ENCODE measurements at regions not wholly inside any gene's neighbourhood (a gene's known extent, or its start where the extent isn't known, plus 50 kb on each side); places are given as distances from the start of the nearest gene placed in this dataset.

DNA sequence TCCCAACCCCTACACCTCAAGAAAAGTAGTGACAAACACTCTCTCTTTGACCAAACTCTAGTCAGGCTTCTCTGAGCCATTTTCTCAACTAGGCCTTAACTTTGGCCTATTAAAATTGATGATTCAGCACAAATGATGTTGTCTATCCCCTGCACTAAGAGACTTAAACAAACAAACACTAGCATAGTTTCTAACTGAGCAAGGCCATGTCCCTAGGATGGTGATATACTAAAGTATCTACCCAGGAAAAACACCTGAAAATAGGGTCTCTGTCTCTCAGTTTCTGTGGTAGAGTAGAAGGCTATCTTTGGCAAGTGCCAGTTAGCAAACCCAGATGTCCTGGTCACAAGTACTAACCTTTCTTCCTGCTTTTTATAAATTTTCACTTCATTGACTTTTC lies 219.7 kb upstream of the ANO3 start:
- no peaks in the 10 kb centered on the region for H3K27me3 ChIP-seq
- no peaks in the 10 kb centered on the region for H3K36me3 ChIP-seq
- intact Hi-C loops (cut with DNase I): no loop called here
- DNase-seq: no peak
- no peak overlapping the region for H3K27ac ChIP-seq
- peaks cover 0 to 6% (median 0%) of the 10 kb centered on the region in 3 donors for H3K9me3 ChIP-seq
- no peak for TF ChIP-seq POLR2A (IDR thresholded peaks at IDR 0.05)
- TF ChIP-seq, protein P1, sequence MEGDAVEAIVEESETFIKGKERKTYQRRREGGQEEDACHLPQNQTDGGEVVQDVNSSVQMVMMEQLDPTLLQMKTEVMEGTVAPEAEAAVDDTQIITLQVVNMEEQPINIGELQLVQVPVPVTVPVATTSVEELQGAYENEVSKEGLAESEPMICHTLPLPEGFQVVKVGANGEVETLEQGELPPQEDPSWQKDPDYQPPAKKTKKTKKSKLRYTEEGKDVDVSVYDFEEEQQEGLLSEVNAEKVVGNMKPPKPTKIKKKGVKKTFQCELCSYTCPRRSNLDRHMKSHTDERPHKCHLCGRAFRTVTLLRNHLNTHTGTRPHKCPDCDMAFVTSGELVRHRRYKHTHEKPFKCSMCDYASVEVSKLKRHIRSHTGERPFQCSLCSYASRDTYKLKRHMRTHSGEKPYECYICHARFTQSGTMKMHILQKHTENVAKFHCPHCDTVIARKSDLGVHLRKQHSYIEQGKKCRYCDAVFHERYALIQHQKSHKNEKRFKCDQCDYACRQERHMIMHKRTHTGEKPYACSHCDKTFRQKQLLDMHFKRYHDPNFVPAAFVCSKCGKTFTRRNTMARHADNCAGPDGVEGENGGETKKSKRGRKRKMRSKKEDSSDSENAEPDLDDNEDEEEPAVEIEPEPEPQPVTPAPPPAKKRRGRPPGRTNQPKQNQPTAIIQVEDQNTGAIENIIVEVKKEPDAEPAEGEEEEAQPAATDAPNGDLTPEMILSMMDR (IDR thresholded peaks at IDR 0.05): no peak
- no peak overlapping the region for H3K4me3 ChIP-seq
- no peaks in the 10 kb centered on the region for H3K4me1 ChIP-seq

DNA sequence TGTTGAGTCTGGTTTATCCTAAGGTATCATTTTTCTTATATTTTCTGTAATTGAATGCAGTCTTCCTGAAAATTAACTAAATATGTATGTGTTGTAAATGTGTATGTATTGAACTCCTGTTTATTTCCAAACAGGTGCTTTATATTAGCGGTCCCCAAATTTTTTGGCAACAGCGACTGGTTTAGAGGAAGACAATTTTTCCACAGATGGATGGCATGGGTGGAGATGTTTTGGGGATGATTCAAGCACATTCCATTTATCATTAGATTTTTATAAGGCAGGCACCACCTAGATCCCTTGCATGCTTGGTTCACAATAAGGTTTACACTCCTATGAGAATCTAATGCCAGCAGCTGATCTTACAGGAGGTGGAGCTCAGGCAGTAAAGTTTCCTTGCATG lies 210.5 kb upstream of the ANO3 start:
- intact Hi-C loops (cut with DNase I): no loop called here
- Histone ChIP-seq H3K27ac (no peak overlapping the region), H3K36me3 (no peaks in the 10 kb centered on the region), H3K9me3 (no peaks in the 10 kb centered on the region), H3K4me1 (no peaks in the 10 kb centered on the region), H3K27me3 (no peaks in the 10 kb centered on the region), H3K4me3 (no peak overlapping the region)
- TF ChIP-seq, protein P1 (IDR thresholded peaks at IDR 0.05): no peak
- no peak for TF ChIP-seq POLR2A (IDR thresholded peaks at IDR 0.05)
- DNase-seq: no peak
- WGBS, 2 donors: 71 to 100% methylated on average over 2 of the region's 2 CpGs

DNA sequence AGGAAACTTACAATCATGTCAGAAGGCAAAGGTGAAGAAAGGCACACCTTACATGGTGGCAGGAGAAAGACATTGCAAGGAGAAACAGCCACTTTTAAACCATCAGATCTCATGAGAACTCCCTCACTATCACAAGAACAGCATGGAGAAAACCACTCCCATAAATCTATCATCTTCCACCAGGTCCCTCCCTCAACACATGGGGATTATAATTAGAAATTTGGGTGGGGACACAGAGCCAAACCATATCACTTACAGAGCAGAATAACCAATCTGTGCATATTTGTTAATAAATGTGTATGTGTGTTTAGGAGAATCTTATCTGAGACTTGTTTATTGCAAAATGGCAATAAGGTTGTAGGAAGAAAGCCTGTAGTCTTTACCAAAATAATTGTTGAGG lies 205.2 kb upstream of the ANO3 start:
- no peak overlapping the region for H3K4me3 ChIP-seq
- H3K9me3 ChIP-seq: no peaks in the 10 kb centered on the region
- no peaks in the 10 kb centered on the region for H3K36me3 ChIP-seq
- TF ChIP-seq, protein P1 (IDR thresholded peaks at IDR 0.05): no peak
- TF ChIP-seq POLR2A (IDR thresholded peaks at IDR 0.05): no peak
- H3K4me1 ChIP-seq: no peaks in the 10 kb centered on the region
- no peak for DNase-seq
- no peaks in the 10 kb centered on the region for H3K27me3 ChIP-seq
- intact Hi-C loops (cut with DNase I): no loop called here
- H3K27ac ChIP-seq: no peak overlapping the region

DNA sequence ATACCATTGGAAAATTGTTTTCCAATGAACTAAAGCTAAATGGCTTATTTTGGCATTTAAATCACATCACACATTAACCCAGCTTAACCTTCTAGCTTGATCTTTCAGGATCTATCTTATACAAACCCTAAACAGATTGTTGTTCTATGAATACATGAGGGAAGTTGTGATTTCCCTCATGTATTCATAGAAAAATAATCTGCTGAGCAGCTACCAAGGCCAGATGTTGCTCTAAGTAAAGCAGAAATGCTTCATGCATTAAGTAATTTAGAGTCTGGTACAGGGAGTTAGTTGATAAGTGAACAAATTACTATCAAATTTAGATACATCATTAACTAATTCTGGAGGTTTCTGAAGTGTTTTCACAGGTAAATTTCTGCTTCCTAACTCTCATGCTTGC lies 204.6 kb upstream of the ANO3 start:
- Histone ChIP-seq H3K4me3 (no peak overlapping the region), H3K27me3 (no peaks in the 10 kb centered on the region), H3K36me3 (no peaks in the 10 kb centered on the region), H3K27ac (no peak overlapping the region), H3K4me1 (no peaks in the 10 kb centered on the region), H3K9me3 (no peaks in the 10 kb centered on the region)
- no peak for DNase-seq
- TF ChIP-seq POLR2A (IDR thresholded peaks at IDR 0.05): no peak
- intact Hi-C loops (cut with DNase I): no loop called here

DNA sequence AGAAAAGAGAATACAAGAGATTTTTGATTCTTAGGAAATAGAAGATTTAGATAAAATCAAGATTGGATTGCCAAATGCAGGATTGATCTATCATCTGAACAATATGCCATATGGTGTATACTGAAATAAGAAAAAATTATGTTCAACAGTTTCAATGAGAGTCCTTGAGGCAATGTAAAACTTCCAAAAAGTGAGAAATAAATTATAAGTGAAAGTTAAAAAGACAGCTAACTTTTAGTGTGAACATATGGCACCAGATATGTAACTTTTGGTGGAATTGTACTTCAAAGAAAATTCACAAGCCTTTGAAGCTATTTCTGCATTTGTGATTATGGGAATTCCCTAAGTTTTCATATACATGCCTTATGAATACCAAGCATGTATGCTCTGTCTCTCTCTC lies 200.5 kb upstream of the ANO3 start:
- Histone ChIP-seq H3K9me3 (no peaks in the 10 kb centered on the region), H3K27me3 (no peaks in the 10 kb centered on the region), H3K4me1 (no peaks in the 10 kb centered on the region), H3K36me3 (no peaks in the 10 kb centered on the region), H3K4me3 (no peak overlapping the region), H3K27ac (no peak overlapping the region)
- TF ChIP-seq, protein P1 (IDR thresholded peaks at IDR 0.05): no peak
- TF ChIP-seq POLR2A (IDR thresholded peaks at IDR 0.05): no peak
- intact Hi-C loops (cut with DNase I): no loop called here
- no peak for DNase-seq

DNA sequence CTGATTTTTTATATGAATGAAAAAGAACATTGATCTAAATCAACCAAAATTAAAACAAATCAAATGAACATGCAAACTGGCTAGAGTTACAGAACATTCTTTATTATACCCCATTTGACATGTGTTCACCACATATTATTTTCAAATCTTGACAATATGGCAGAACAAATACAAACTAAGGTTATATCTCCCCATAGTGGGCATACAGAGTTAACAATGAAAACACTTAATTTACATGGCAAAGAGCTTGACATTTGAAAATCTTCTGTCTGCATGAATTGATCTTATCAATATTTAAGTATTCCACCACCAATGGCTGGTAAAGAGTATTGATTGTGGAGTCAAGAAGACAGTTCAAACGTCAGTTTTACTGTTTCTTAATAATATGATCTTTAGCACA lies 197.9 kb upstream of the ANO3 start:
- H3K27me3 ChIP-seq: no peaks in the 10 kb centered on the region
- no peak for DNase-seq
- intact Hi-C loops (cut with DNase I): no loop called here
- H3K27ac ChIP-seq: no peak overlapping the region
- no peak for TF ChIP-seq POLR2A (IDR thresholded peaks at IDR 0.05)
- TF ChIP-seq, protein P1 (IDR thresholded peaks at IDR 0.05): no peak
- H3K4me3 ChIP-seq: no peak overlapping the region
- no peaks in the 10 kb centered on the region for H3K36me3 ChIP-seq
- H3K9me3 ChIP-seq: no peaks in the 10 kb centered on the region
- WGBS, 2 donors: 48 to 71% methylated on average over 1 of the region's 1 CpG
- no peaks in the 10 kb centered on the region for H3K4me1 ChIP-seq
